ENCODE measurements at regions not wholly inside any gene's neighbourhood (a gene's known extent, or its start where the extent isn't known, plus 50 kb on each side); places are given as distances from the start of the nearest gene placed in this dataset.
"Not testable (repeated sequence)": the region's sequence is repeated elsewhere in the genome, so short reads cannot be mapped to it uniquely, and the experiment has no call there.

- H3K4me3 ChIP-seq, result no peak overlapping the region
- no peaks in the 10 kb centered on the region for H3K9me3 ChIP-seq
- TF ChIP-seq POLR2A (IDR thresholded peaks at IDR 0.05; ENCODE audit: low read depth), result no peak
- TF ChIP-seq, protein P1, sequence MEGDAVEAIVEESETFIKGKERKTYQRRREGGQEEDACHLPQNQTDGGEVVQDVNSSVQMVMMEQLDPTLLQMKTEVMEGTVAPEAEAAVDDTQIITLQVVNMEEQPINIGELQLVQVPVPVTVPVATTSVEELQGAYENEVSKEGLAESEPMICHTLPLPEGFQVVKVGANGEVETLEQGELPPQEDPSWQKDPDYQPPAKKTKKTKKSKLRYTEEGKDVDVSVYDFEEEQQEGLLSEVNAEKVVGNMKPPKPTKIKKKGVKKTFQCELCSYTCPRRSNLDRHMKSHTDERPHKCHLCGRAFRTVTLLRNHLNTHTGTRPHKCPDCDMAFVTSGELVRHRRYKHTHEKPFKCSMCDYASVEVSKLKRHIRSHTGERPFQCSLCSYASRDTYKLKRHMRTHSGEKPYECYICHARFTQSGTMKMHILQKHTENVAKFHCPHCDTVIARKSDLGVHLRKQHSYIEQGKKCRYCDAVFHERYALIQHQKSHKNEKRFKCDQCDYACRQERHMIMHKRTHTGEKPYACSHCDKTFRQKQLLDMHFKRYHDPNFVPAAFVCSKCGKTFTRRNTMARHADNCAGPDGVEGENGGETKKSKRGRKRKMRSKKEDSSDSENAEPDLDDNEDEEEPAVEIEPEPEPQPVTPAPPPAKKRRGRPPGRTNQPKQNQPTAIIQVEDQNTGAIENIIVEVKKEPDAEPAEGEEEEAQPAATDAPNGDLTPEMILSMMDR (IDR thresholded peaks at IDR 0.05), result no peak
- TF ChIP-seq EP300 (IDR thresholded peaks at IDR 0.05), result no peak
- TF ChIP-seq POLR2AphosphoS5 (IDR thresholded peaks at IDR 0.05), result no peak
- H3K4me1 ChIP-seq, result no peaks in the 10 kb centered on the region
- no peaks in the 10 kb centered on the region for H3K27me3 ChIP-seq
- 79% methylated on average over 5 of the region's 5 CpGs for WGBS
- intact Hi-C loops (cut with DNase I), result no loop called here
- no peak for DNase-seq (ENCODE audit: extremely low spot score)
- no peaks in the 10 kb centered on the region for H3K36me3 ChIP-seq
- H3K27ac ChIP-seq (replicated peaks in 1 of 4), result no peak overlapping the region
These were observed 107.1 kb upstream of the ZNF516 start for GRCh38 chr18:76602191-76602590.

DNA sequence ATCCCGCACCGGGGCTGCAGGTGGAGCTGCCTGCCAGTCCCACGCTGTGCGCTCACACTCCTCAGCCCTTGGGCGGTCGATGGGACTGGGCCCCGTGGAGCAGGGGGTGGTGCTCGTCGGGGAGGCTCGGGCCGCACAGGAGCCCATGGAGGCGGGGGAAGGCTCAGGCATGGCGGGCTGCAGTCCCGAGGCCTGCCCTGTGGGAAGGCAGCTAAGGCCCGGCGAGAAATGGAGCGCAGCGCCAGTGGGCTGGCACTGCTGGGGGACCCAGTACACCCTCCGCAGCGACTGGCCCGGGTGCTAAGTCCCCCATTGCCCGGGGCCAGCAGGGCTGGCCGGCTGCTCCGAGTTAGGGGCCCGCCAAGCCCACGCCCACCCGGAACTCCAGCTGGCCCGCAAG is 105.0 kb upstream of the ZNF516 start:
- H3K27me3 ChIP-seq; H3K4me3 ChIP-seq; H3K9me3 ChIP-seq; H3K27ac ChIP-seq (replicated peaks in 1 of 4); H3K36me3 ChIP-seq; H3K4me1 ChIP-seq; DNase-seq (ENCODE audit: extremely low spot score); intact Hi-C loops (cut with DNase I): not testable (repeated sequence)
- WGBS, result 96% methylated on average over 14 of the region's 28 CpGs

GRCh38 chr18:76594966-76595365 is 99.9 kb upstream of the ZNF516 start:
- TF ChIP-seq, protein P1 (IDR thresholded peaks at IDR 0.05), result no peak
- TF ChIP-seq POLR2AphosphoS5 (IDR thresholded peaks at IDR 0.05), result no peak
- TF ChIP-seq POLR2A (IDR thresholded peaks at IDR 0.05; ENCODE audit: low read depth), result no peak
- no peak for TF ChIP-seq EP300 (IDR thresholded peaks at IDR 0.05)
- H3K27me3 ChIP-seq, result peaks cover 0 to 19% (median 0%) of the 10 kb centered on the region in 4 donors
- no peak overlapping the region for H3K4me3 ChIP-seq
- no peaks in the 10 kb centered on the region for H3K36me3 ChIP-seq
- no peaks in the 10 kb centered on the region for H3K4me1 ChIP-seq
- DNase-seq (ENCODE audit: extremely low spot score), result no peak
- intact Hi-C loops (cut with DNase I), result no loop called here
- no peak overlapping the region for H3K27ac ChIP-seq (replicated peaks in 1 of 4)
- no peaks in the 10 kb centered on the region for H3K9me3 ChIP-seq
- 91% methylated on average over 3 of the region's 3 CpGs for WGBS

GRCh38 chr18:76593843-76594242 is 98.8 kb upstream of the ZNF516 start:
- H3K4me1 ChIP-seq, result peaks cover 0 to 5% (median 0%) of the 10 kb centered on the region in 4 donors
- no peak overlapping the region for H3K4me3 ChIP-seq
- DNase-seq (ENCODE audit: extremely low spot score), result no peak
- H3K9me3 ChIP-seq, result no peaks in the 10 kb centered on the region
- TF ChIP-seq POLR2A (IDR thresholded peaks at IDR 0.05; ENCODE audit: low read depth) (no peak), POLR2AphosphoS5 (IDR thresholded peaks at IDR 0.05) (no peak), EP300 (IDR thresholded peaks at IDR 0.05) (no peak)
- TF ChIP-seq, protein P1 (IDR thresholded peaks at IDR 0.05), result no peak
- WGBS, result 90% methylated on average over 2 of the region's 2 CpGs
- peaks cover 0 to 19% (median 0%) of the 10 kb centered on the region in 4 donors for H3K27me3 ChIP-seq
- H3K27ac ChIP-seq (replicated peaks in 1 of 4), result no peak overlapping the region
- intact Hi-C loops (cut with DNase I), result no loop called here
- H3K36me3 ChIP-seq, result no peaks in the 10 kb centered on the region

GRCh38 chr18:76592981-76593381 is 97.9 kb upstream of the ZNF516 start:
- no peak for DNase-seq (ENCODE audit: extremely low spot score)
- TF ChIP-seq POLR2AphosphoS5 (IDR thresholded peaks at IDR 0.05) (no peak), EP300 (IDR thresholded peaks at IDR 0.05) (no peak), POLR2A (IDR thresholded peaks at IDR 0.05; ENCODE audit: low read depth) (no peak)
- TF ChIP-seq, protein P1 (IDR thresholded peaks at IDR 0.05), result no peak
- Histone ChIP-seq H3K27me3 (peaks cover 0 to 19% (median 0%) of the 10 kb centered on the region in 4 donors), H3K36me3 (no peaks in the 10 kb centered on the region), H3K4me1 (peaks cover 0 to 9% (median 2%) of the 10 kb centered on the region in 4 donors), H3K27ac (replicated peaks in 1 of 4) (no peak overlapping the region), H3K4me3 (no peak overlapping the region), H3K9me3 (no peaks in the 10 kb centered on the region)
- 48% methylated on average over 10 of the region's 10 CpGs for WGBS
- intact Hi-C loops (cut with DNase I), result no loop called here
